Liver (tissue), 8 donors: ENCODE measurements at regions not wholly inside any gene's neighbourhood (a gene's known extent, or its start where the extent isn't known, plus 50 kb on each side); places are given as distances from the start of the nearest gene placed in this dataset.
A peak's percentile ranks its signal among the peaks of the same experiment; 100 is the strongest.

Experiments
- DNase-seq: peaks from one replicate; pipeline ENCODE4 v3.0.0-alpha.2; 2017; ENCODE audit warnings: low spot score
- H3K27ac ChIP-seq, 2 donors: one replicate each; pipeline ENCODE4 v1.7.0; 2013; ENCODE audit warnings: inconsistent platforms in 2 of 2, low read length in 2 of 2, control low read depth in 1 of 2, low read depth in 1 of 2, mild to moderate bottlenecking in 1 of 2
- H3K27me3 ChIP-seq, 4 donors: one replicate each; pipeline versions ENCODE4 v1.6.1 to v1.7.0; 2013; ENCODE audit warnings: low read length in 3 of 4, inconsistent platforms in 1 of 4, mild to moderate bottlenecking in 1 of 4, moderate library complexity in 1 of 4; ENCODE audit not compliant: control insufficient read depth in 4 of 4, insufficient read depth in 4 of 4
- H3K36me3 ChIP-seq, 4 donors: one replicate each; pipeline versions ENCODE4 v1.6.1 to v1.7.0; 2013; ENCODE audit warnings: low read length in 3 of 4, mild to moderate bottlenecking in 3 of 4, low read depth in 1 of 4, moderate library complexity in 1 of 4; ENCODE audit not compliant: control insufficient read depth in 4 of 4, insufficient read depth in 3 of 4
- H3K4me1 ChIP-seq, 4 donors: one replicate each; pipeline versions ENCODE4 v1.6.1 to v1.7.0; 2013; ENCODE audit warnings: low read length in 3 of 4, mild to moderate bottlenecking in 3 of 4, moderate library complexity in 1 of 4; ENCODE audit not compliant: control insufficient read depth in 4 of 4, insufficient read depth in 4 of 4
- H3K4me3 ChIP-seq, 3 donors: one replicate each; pipeline versions ENCODE4 v1.6.1 to v1.7.0; 2013; ENCODE audit warnings: low read length in 3 of 3, control low read depth in 1 of 3, low read depth in 1 of 3, mild to moderate bottlenecking in 1 of 3
- H3K9ac ChIP-seq, 2 donors: one replicate each; pipeline ENCODE4 v1.7.0; 2013; ENCODE audit warnings: low read length in 2 of 2, mild to moderate bottlenecking in 2 of 2, moderate library complexity in 2 of 2, control low read depth in 1 of 2, low read depth in 1 of 2
- H3K9me3 ChIP-seq, 4 donors: one replicate each; pipeline versions ENCODE4 v1.6.1 to v1.7.0; 2013; ENCODE audit warnings: low read length in 3 of 4; ENCODE audit not compliant: control insufficient read depth in 4 of 4
- ATF3 ChIP-seq: IDR thresholded peaks from 2 replicates; pipeline ENCODE4 v1.6.1; 2016; ENCODE audit warnings: antibody characterized with exemption
- CTCF ChIP-seq: fragments of 150-350 bp; IDR thresholded peaks from 2 replicates; pipeline ENCODE4 v1.5.1; 2017; ENCODE audit warnings: improper control_type of control experiment, low read depth, low read length; ENCODE audit not compliant: missing input control
- EGR1 ChIP-seq, 2 donors: IDR thresholded peaks; 2 replicates each; pipeline ENCODE4 v1.6.1; 2016 to 2018; ENCODE audit warnings: antibody characterized with exemption in 2 of 2, low read depth in 2 of 2
- FOXA1 ChIP-seq: IDR thresholded peaks from 2 replicates; pipeline ENCODE4 v1.6.1; 2016; ENCODE audit warnings: antibody characterized with exemption
- FOXA2 ChIP-seq: IDR thresholded peaks from 2 replicates; pipeline ENCODE4 v1.6.1; 2016; ENCODE audit warnings: antibody characterized with exemption
- HNF4A ChIP-seq, 2 donors: conservative IDR thresholded peaks; 2 replicates each; pipeline ENCODE4 v1.6.1; 2016; ENCODE audit warnings: antibody characterized with exemption in 2 of 2, mild to moderate bottlenecking in 2 of 2
- HNF4G ChIP-seq: IDR thresholded peaks from 2 replicates; pipeline ENCODE4 v1.6.1; 2016; ENCODE audit warnings: antibody characterized with exemption
- JUND ChIP-seq, 2 donors: IDR thresholded peaks; 2 replicates each; pipeline ENCODE4 v1.6.1; 2016; ENCODE audit warnings: antibody characterized with exemption in 2 of 2
- MAX ChIP-seq: IDR thresholded peaks from 2 replicates; pipeline ENCODE4 v1.6.1; 2016; ENCODE audit warnings: antibody characterized with exemption
- NR2F2 ChIP-seq: IDR thresholded peaks from 2 replicates; pipeline ENCODE4 v1.6.1; 2016; ENCODE audit warnings: antibody characterized with exemption
- RAD21 ChIP-seq, 2 donors: IDR thresholded peaks; 2 replicates each; pipeline ENCODE4 v1.6.1; 2016; ENCODE audit warnings: antibody characterized with exemption in 2 of 2, mild to moderate bottlenecking in 2 of 2
- REST ChIP-seq: IDR thresholded peaks from 2 replicates; pipeline ENCODE4 v1.6.1; 2016; ENCODE audit warnings: antibody characterized with exemption, mild to moderate bottlenecking
- SP1 ChIP-seq: IDR thresholded peaks from 2 replicates; pipeline ENCODE4 v1.6.1; 2018; ENCODE audit warnings: antibody characterized with exemption, mild to moderate bottlenecking
- YY1 ChIP-seq: IDR thresholded peaks from 2 replicates; pipeline ENCODE4 v1.6.1; 2016; ENCODE audit warnings: antibody characterized with exemption, mild to moderate bottlenecking
- ZBTB33 ChIP-seq: IDR thresholded peaks from 2 replicates; pipeline ENCODE4 v1.6.1; 2016; ENCODE audit warnings: antibody characterized with exemption
- WGBS: extraction: QIAGEN DNeasy Blood & Tissue Kit; methylation state at CpG from one replicate; pipeline ENCODE4 v1.1.7; 2013; 5-methylcytosine and 5-hydroxymethylcytosine counted together
- donor health status: healthy.
- donor health status: healthy.
- donor health status: healthy.
- donor health status: healthy.
- donor health status: healthy.

- WGBS, result 89% methylated on average over 2 of the region's 2 CpGs
- no peak for DNase-seq
- Histone ChIP-seq H3K27me3 (no peaks in the 10 kb centered on the region), H3K4me1 (no peaks in the 10 kb centered on the region), H3K9ac (no peak overlapping the region), H3K9me3 (no peaks in the 10 kb centered on the region), H3K27ac (no peak overlapping the region), H3K36me3 (no peaks in the 10 kb centered on the region), H3K4me3 (no peak overlapping the region)
- TF ChIP-seq YY1 (no peak), FOXA1 (no peak), RAD21 (IDR thresholded peaks at IDR 0.05) (no peak), ATF3 (no peak), FOXA2 (no peak), JUND (IDR thresholded peaks at IDR 0.05) (no peak), SP1 (no peak), HNF4A (conservative IDR thresholded peaks at IDR 0.05) (no peak), NR2F2 (no peak), MAX (no peak), REST (no peak), HNF4G (no peak), ZBTB33 (no peak), CTCF (no peak)
Measured at GRCh38 chr2:71892423-71892730, 255.3 kb downstream of the CYP26B1 start.

- H3K9me3 ChIP-seq, result no peaks in the 10 kb centered on the region
- TF ChIP-seq CTCF (no peak), HNF4G (no peak), SP1 (no peak), EGR1 (IDR thresholded peaks at IDR 0.05; ENCODE audit: low read depth in 2 of 2) (no peak), YY1 (no peak), HNF4A (conservative IDR thresholded peaks at IDR 0.05) (no peak), FOXA2 (no peak), MAX (no peak)
- no peak overlapping the region for H3K27ac ChIP-seq
- H3K36me3 ChIP-seq, result no peaks in the 10 kb centered on the region
- H3K4me3 ChIP-seq, result no peak overlapping the region
- 83% methylated on average over 6 of the region's 6 CpGs for WGBS
- no peaks in the 10 kb centered on the region for H3K4me1 ChIP-seq
- DNase-seq, result peak; percentile 32
- H3K27me3 ChIP-seq, result no peaks in the 10 kb centered on the region
- H3K9ac ChIP-seq, result no peak overlapping the region
Measured at GRCh38 chr2:71891719-71892422, 255.8 kb downstream of the CYP26B1 start.
